Neural cell (in vitro differentiated cells): ENCODE measurements at regions not wholly inside any gene's neighbourhood (a gene's known extent, or its start where the extent isn't known, plus 50 kb on each side); places are given as distances from the start of the nearest gene placed in this dataset.

Experiments
- H2AFZ ChIP-seq: fragments of 200-600, 300-800 bp; sonication (generic), shearing (Covaris generic); 2 replicates; pipeline ENCODE4 v1.6.0; 2014; ENCODE audit warnings: low read depth, mild to moderate bottlenecking, antibody characterized with exemption, low read length, moderate library complexity
- H3F3A ChIP-seq: fragments of 200-600 bp; shearing (Covaris generic); 2 replicates; pipeline ENCODE4 v1.6.1; 2016; ENCODE audit warnings: mild to moderate bottlenecking, moderate library complexity, mixed read lengths, antibody characterized with exemption, low read length; ENCODE audit not compliant: insufficient read depth, poor library complexity, severe bottlenecking
- H3K27ac ChIP-seq: fragments of 200-600, 300-800 bp; sonication (generic), shearing (Covaris generic); 2 replicates; pipeline ENCODE4 v1.5.1; 2014; ENCODE audit warnings: mild to moderate bottlenecking, low read length, moderate library complexity
- H3K27me3 ChIP-seq: fragments of 300-800, 200-600 bp; sonication (generic), shearing (Covaris generic); 2 replicates; pipeline ENCODE4 v1.6.0; 2014; ENCODE audit warnings: mild to moderate bottlenecking, low read depth, low read length, moderate library complexity; ENCODE audit not compliant: insufficient read depth
- H3K36me3 ChIP-seq: fragments of 300-800, 200-600 bp; sonication (generic), shearing (Covaris generic); 2 replicates; pipeline ENCODE4 v1.5.1; 2014; ENCODE audit warnings: mild to moderate bottlenecking, antibody characterized with exemption, low read length, moderate library complexity; ENCODE audit not compliant: insufficient read depth
- H3K4me2 ChIP-seq: fragments of 300-800, 200-600 bp; sonication (generic), shearing (Covaris generic); 2 replicates; pipeline ENCODE4 v1.6.0; 2014; ENCODE audit warnings: mild to moderate bottlenecking, low read length
- H3K4me3 ChIP-seq: fragments of 300-800, 200-600 bp; sonication (generic), shearing (Covaris generic); 2 replicates; pipeline ENCODE4 v1.5.1; 2014; ENCODE audit warnings: mild to moderate bottlenecking, low read length, moderate library complexity
- H3K79me2 ChIP-seq: fragments of 200-600 bp; shearing (Covaris generic); replicated peaks from 2 replicates; pipeline ENCODE4 v1.6.0; 2014; ENCODE audit warnings: mild to moderate bottlenecking, low read length, moderate library complexity; ENCODE audit not compliant: insufficient read depth
- H3K9ac ChIP-seq: fragments of 300-800, 200-600 bp; sonication (generic), shearing (Covaris generic); 2 replicates; pipeline ENCODE4 v1.6.1; 2016; ENCODE audit warnings: mild to moderate bottlenecking, low read length, mixed read lengths
- H3K9me2 ChIP-seq: fragments of 200-600 bp; shearing (Covaris generic); 2 replicates; pipeline ENCODE4 v1.6.1; 2016; ENCODE audit warnings: mild to moderate bottlenecking, low read length, mixed read lengths; ENCODE audit not compliant: insufficient read depth
- H3K9me3 ChIP-seq: fragments of 200-600, 300-800 bp; sonication (generic), shearing (Covaris generic); 2 replicates; pipeline ENCODE4 v1.6.1; 2016; ENCODE audit warnings: mild to moderate bottlenecking, mixed run types, low read length, moderate library complexity, mixed read lengths
- H4K20me1 ChIP-seq: fragments of 200-600 bp; shearing (Covaris generic); 2 replicates; pipeline ENCODE4 v1.6.1; 2016; ENCODE audit warnings: mild to moderate bottlenecking, mixed run types; ENCODE audit not compliant: insufficient read depth
- EP300 ChIP-seq: fragments of 450-650 bp; conservative IDR thresholded peaks from 2 replicates; pipeline ENCODE4 v1.6.1; 2014; ENCODE audit warnings: antibody characterized with exemption, mild to moderate bottlenecking, moderate library complexity; ENCODE audit not compliant: poor library complexity, severe bottlenecking
- EZH2 ChIP-seq: fragments of 200-600, 300-800 bp; shearing (Covaris generic), sonication (generic); IDR thresholded peaks from 2 replicates; pipeline ENCODE4 v1.6.1; 2014; ENCODE audit warnings: antibody characterized with exemption, low read length, borderline replicate concordance, mild to moderate bottlenecking; ENCODE audit not compliant: insufficient read depth, poor library complexity, severe bottlenecking
- MXI1 ChIP-seq: fragments of 450-650 bp; conservative IDR thresholded peaks from 2 replicates; pipeline ENCODE4 v1.6.1; 2014; ENCODE audit warnings: antibody characterized with exemption, mild to moderate bottlenecking; ENCODE audit not compliant: poor library complexity, severe bottlenecking
- POLR2AphosphoS5 ChIP-seq: IDR thresholded peaks from 2 replicates; pipeline ENCODE4 v1.6.1; 2012
- RAD21 ChIP-seq: fragments of 450-650 bp; conservative IDR thresholded peaks from 2 replicates; pipeline ENCODE4 v1.6.1; 2014; ENCODE audit warnings: antibody characterized with exemption, mild to moderate bottlenecking, moderate library complexity
- SMC3 ChIP-seq: fragments of 450-650 bp; conservative IDR thresholded peaks from 2 replicates; pipeline ENCODE4 v1.6.1; 2014; ENCODE audit warnings: antibody characterized with exemption, mild to moderate bottlenecking, moderate library complexity; ENCODE audit not compliant: poor library complexity
- TAF1 ChIP-seq: IDR thresholded peaks from 2 replicates; pipeline ENCODE4 v1.6.1; 2012; ENCODE audit warnings: low read depth
- TF ChIP-seq, protein P1 (sequence below): IDR thresholded peaks from 2 replicates; pipeline ENCODE4 v1.6.1; 2012; ENCODE audit warnings: borderline replicate concordance
- TF ChIP-seq, protein P2 (sequence below): fragments of 450-650 bp; IDR thresholded peaks from 2 replicates; pipeline ENCODE4 v1.5.1; 2014; ENCODE audit warnings: antibody characterized with exemption, mild to moderate bottlenecking, moderate library complexity; ENCODE audit not compliant: poor library complexity, severe bottlenecking

DNA sequence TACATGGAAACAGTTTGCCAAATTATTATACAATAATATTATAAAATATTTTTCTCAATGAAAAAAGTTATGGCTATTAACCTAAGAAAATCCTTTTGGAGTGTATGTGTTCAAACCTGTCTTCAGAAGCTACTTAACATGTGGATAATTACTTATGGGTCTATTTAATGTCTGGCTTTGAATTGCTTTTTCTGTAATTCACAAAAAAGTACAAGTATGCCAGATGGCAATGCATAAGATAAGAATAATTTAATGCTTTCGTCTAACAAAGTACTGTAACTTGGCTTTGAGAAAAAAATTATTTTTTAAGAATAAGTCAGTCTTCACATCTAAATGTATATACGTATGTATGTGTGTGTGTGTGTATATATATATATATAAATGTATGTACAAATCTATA is 1073.0 kb downstream of the TDRD15 start:
- Histone ChIP-seq H3K4me3 (no peak overlapping the region), H3K4me2 (no peak overlapping the region), H3K79me2 (no peaks in the 10 kb centered on the region), H4K20me1 (no peaks in the 10 kb centered on the region), H3K9me2 (no peaks in the 10 kb centered on the region), H3F3A (no peaks in the 10 kb centered on the region), H2AFZ (no peak overlapping the region), H3K9me3 (no peaks in the 10 kb centered on the region), H3K27me3 (no peaks in the 10 kb centered on the region), H3K9ac (no peak overlapping the region), H3K27ac (no peak overlapping the region), H3K36me3 (no peaks in the 10 kb centered on the region)
- TF ChIP-seq POLR2AphosphoS5 (no peak), EP300 (no peak), RAD21 (no peak), MXI1 (no peak), EZH2 (no peak), TAF1 (no peak), SMC3 (no peak)
- TF ChIP-seq, protein P1, sequence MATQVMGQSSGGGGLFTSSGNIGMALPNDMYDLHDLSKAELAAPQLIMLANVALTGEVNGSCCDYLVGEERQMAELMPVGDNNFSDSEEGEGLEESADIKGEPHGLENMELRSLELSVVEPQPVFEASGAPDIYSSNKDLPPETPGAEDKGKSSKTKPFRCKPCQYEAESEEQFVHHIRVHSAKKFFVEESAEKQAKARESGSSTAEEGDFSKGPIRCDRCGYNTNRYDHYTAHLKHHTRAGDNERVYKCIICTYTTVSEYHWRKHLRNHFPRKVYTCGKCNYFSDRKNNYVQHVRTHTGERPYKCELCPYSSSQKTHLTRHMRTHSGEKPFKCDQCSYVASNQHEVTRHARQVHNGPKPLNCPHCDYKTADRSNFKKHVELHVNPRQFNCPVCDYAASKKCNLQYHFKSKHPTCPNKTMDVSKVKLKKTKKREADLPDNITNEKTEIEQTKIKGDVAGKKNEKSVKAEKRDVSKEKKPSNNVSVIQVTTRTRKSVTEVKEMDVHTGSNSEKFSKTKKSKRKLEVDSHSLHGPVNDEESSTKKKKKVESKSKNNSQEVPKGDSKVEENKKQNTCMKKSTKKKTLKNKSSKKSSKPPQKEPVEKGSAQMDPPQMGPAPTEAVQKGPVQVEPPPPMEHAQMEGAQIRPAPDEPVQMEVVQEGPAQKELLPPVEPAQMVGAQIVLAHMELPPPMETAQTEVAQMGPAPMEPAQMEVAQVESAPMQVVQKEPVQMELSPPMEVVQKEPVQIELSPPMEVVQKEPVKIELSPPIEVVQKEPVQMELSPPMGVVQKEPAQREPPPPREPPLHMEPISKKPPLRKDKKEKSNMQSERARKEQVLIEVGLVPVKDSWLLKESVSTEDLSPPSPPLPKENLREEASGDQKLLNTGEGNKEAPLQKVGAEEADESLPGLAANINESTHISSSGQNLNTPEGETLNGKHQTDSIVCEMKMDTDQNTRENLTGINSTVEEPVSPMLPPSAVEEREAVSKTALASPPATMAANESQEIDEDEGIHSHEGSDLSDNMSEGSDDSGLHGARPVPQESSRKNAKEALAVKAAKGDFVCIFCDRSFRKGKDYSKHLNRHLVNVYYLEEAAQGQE: no peak
- TF ChIP-seq, protein P2, sequence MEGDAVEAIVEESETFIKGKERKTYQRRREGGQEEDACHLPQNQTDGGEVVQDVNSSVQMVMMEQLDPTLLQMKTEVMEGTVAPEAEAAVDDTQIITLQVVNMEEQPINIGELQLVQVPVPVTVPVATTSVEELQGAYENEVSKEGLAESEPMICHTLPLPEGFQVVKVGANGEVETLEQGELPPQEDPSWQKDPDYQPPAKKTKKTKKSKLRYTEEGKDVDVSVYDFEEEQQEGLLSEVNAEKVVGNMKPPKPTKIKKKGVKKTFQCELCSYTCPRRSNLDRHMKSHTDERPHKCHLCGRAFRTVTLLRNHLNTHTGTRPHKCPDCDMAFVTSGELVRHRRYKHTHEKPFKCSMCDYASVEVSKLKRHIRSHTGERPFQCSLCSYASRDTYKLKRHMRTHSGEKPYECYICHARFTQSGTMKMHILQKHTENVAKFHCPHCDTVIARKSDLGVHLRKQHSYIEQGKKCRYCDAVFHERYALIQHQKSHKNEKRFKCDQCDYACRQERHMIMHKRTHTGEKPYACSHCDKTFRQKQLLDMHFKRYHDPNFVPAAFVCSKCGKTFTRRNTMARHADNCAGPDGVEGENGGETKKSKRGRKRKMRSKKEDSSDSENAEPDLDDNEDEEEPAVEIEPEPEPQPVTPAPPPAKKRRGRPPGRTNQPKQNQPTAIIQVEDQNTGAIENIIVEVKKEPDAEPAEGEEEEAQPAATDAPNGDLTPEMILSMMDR: no peak

DNA sequence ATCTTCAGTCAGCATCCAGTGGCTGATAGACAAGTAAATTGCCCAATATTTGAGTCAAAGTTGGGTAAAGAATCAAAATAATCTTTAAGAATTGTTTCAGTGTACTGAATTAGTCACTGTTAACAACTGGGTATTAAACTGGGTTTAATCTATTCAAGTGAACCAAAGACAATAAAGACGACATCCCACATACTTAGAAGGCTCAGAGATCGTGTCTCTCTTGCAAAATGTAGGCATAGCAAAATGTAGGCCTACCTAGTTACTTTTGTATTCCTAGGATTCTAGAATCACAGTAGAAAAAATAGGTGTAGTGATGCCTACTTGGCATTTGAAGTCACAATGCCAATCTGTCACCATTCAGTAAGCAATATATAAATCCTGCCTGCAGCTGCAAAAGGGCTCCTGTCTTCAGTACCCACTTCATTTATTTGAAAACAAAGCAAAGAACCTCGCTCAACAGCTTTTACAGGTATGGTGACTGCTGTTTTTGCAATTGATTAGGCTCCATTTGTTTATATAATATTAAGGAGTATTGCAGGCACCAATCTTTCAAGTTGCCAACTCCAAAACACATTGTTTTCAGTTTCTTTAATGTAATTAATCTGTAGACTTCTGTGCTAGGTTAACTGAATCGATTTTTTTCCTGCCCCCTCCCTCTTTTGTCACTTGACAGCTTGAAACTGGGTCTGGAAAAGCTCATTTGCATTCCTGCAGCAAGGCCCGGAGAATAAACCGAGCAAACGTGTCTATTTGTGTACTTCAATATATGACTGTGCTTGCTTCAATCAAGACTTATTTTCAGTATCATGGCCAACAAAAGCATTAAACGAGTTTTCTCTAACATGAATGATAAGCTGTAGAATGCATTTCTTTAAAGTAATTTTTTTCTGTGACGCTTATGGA is 1074.9 kb downstream of the TDRD15 start:
- no peaks in the 10 kb centered on the region for H3K27me3 ChIP-seq
- H3K27ac ChIP-seq: peak overlapping the region; percentile 71
- H3F3A ChIP-seq: no peaks in the 10 kb centered on the region
- no peaks in the 10 kb centered on the region for H4K20me1 ChIP-seq
- peak overlapping the region; percentile 7 for H2AFZ ChIP-seq
- no peaks in the 10 kb centered on the region for H3K36me3 ChIP-seq
- no peaks in the 10 kb centered on the region for H3K9me3 ChIP-seq
- H3K9me2 ChIP-seq: no peaks in the 10 kb centered on the region
- H3K4me2 ChIP-seq: peak overlapping the region; percentile 33
- TF ChIP-seq EP300 (no peak), POLR2AphosphoS5 (peak; percentile 0), MXI1 (no peak)
- TF ChIP-seq, protein P2: no peak
- no peaks in the 10 kb centered on the region for H3K79me2 ChIP-seq
- peak overlapping the region; percentile 22 for H3K9ac ChIP-seq
- H3K4me3 ChIP-seq: peak overlapping the region; percentile 13
